Right ventricle myocardium superior (tissue), 1 donor: ENCODE measurements at regions not wholly inside any gene's neighbourhood (a gene's known extent, or its start where the extent isn't known, plus 50 kb on each side); places are given as distances from the start of the nearest gene placed in this dataset.

ENCODE experiments used
- ATAC-seq: fragments of 200-7000 bp; cut with Tn5 transposase; one replicate; pipeline ENCODE4 v1.9.1; 2020; ENCODE audit warnings: mild to moderate bottlenecking; ENCODE audit not compliant: poor library complexity
- DNase-seq: peaks from one replicate; pipeline ENCODE4 v3.0.0-alpha.2; 2020
- intact Hi-C: fragments of 100-400 bp; cut with DNase I; formaldehyde crosslinking; loops from one replicate; pipeline ENCODE4 v1.11.2; 2022
- donor health status: DM: no; HTN: yes; CAD: no; lungs with severe emphysema.

DNA sequence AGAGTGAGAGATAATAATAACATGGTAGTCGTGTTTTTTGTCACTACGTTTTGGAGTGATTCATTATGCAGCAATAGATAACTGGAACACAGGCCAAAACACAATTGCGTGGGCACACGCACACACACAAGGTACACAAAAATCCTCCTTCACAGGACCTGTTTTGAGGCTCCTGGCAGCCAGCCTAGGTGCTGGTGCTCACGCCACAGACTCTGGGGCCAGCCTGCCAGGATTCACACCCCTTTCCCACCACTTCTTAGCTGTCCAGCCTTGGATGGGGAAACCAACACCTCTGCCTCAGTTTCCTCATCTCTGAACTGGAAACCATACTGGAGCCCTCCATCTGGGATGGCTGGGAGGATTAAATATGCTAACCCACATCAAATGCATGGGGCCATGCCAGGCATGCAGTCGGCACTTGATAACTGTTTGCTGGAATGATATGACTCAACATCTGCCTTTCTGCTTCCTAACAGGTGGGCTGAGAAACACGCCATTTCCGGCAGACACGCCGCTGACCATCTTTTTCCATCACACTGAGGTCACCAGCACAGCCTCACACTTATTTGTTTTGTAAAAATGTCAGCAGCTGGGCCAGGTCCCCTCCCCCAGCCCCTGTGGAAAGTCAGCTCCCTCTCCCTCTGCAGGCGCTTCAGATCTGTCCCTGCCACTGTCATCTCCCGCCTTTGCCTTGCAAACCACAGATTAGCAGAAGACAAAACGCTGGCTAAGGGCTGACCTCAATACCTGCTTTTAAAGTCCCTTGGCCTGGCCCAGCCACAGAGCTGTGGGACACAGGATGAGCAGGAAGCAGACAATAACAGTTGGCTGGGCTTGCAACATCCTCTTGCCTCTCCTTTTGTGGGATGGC is 237.5 kb downstream of the BCOR start:
- intact Hi-C loops, result no loop called here
- no peak for ATAC-seq
- peak; percentile 41 for DNase-seq

DNA sequence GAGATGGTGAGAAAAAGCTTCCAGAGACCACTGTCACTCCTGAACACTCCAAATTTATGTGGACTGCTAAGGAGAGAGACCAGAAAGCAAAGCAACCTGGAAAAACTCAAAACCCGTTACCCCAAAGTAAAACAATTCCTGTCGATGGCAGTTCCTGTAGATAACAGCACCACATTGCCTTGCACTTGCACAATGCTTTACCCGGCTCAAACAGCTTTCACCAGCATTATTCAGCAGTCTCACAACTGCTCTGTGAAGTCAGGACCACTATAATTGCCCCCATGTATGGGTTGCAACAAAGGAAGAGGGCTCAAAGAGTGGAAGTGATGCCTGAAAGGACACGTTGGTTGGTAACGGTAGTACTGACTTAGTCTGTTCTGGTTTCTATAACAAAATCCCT is 234.8 kb downstream of the BCOR start:
- intact Hi-C loops, result no loop called here
- ATAC-seq, result no peak
- no peak for DNase-seq

DNA sequence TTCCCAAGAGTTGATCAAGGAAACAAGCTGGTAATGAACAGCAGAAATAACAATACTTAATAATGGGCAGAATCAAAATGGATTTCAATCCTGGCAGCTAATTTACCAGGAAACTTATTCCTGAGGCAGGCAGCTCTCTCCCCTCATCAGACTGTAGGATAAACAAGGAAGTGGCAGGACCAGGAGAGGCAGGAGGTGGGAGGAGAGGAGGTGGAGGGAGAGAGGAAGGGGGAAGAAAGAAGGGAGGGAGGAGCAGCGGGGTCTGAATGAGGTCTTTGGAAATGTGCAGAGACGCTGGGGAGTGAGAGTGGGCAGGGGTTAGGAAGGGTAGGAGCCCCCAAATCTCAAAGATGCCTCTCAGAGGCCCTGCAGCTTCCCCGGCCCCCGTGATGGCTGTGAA is 231.5 kb downstream of the BCOR start:
- ATAC-seq (no peak), DNase-seq (no peak)
- intact Hi-C loops, result no loop called here

DNA sequence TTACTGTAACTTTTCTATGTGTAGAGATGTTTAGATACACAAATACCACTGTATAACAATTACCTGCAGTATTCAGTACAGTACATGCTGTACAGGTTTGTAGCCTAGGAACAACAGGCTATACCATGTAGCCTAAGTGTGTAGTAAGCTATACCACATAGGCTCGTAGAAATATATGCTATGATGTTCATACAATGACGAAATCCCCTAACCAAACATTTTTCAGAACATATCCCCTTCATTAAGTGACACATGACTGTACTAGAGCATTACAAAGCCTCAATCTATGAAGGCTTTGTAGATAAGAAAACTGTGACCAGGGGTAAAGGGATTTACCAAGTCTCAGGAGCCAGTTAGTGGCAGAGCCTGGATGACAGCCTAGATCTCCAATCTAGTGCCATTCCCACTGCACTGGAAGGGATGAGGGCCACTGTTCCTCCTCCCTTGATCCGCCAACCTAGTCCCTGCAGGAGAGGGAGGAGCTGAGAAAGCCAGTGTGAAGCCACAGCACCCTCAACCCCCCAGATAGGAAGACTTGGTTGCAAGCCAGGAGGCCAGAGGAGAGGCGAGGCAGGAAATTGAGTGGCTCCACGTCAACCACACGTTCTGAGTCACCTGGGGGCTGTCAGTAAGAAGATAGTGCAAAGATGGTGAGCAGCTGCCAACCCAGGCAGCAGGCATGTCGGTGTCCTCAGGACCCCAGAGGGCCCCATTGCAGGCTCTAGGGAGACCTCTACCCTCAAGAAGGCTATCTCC is 227.7 kb downstream of the BCOR start:
- intact Hi-C loops, result no loop called here
- ATAC-seq (no peak), DNase-seq (no peak)

DNA sequence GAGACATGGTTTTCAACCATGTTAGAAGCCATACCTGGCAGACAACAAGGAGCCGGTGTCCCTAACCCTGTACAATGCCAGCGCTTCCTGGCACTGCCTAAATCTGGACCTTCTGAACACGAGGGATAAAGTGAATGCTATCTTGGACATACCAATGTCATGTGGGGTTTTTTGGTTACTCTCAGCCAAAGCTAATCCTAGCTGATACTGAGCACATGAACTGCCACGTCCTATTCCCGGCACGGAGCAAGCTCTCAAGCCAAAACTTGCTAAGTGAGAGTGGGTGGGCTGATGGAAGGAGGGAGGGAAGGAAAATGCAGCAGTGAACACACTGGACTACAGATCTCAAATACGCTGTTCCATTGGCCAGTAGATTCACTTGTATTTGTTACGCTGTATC is 226.1 kb downstream of the BCOR start:
- DNase-seq, result no peak
- intact Hi-C loops, result no loop called here
- peak; percentile 41 for ATAC-seq

DNA sequence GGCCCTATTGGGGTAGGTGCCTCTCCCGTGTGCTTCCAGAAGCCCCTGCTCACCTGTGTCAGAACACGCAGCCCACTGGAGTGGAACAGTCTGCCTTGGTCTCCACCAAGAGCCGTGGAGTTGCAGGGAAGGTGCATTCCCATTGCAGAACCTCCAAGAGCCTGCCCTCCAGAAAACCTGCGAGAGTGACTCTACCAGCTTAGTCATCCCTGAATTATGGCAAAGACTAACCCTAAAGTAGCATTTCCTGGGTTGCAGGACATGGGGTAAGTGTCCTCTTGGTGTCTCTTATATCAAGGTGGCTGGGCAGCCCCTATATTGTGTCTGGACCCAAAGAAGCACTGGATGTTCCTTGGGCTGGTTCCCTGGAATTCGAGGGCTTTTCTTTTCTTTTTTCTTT is 224.6 kb downstream of the BCOR start:
- ATAC-seq, result no peak
- DNase-seq, result no peak
- intact Hi-C loops, result no loop called here

DNA sequence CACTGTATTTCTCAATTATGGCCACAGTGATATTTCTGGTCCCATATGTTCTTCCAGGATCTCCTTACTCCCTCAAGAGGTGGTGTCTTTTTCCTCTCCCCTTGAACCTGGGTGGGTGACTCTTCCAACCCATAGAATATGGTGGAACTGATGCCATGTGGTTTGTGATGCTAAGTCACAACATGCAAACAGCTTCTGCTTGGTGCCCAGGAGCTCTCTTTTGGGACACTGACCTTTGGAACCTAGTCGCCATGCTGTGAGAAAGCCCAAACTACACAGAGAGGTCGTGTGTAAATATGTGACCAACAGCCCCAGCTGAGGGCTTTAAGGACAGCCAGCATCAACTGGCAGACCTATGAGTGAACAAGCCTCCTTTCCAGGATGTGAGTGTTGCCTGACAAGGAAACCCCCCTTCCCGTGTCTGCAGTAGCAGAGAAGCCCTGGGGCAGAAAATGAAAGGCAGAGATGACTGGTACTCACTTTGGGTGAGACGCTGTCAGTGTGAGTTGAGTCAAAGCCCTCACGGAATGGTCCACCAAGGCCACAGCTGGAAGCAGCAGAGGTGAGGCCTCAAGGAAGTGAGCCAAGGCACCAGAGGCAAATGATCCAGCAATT is 223.4 kb downstream of the BCOR start:
- ATAC-seq (no peak), DNase-seq (no peak)
- intact Hi-C loops, result no loop called here

DNA sequence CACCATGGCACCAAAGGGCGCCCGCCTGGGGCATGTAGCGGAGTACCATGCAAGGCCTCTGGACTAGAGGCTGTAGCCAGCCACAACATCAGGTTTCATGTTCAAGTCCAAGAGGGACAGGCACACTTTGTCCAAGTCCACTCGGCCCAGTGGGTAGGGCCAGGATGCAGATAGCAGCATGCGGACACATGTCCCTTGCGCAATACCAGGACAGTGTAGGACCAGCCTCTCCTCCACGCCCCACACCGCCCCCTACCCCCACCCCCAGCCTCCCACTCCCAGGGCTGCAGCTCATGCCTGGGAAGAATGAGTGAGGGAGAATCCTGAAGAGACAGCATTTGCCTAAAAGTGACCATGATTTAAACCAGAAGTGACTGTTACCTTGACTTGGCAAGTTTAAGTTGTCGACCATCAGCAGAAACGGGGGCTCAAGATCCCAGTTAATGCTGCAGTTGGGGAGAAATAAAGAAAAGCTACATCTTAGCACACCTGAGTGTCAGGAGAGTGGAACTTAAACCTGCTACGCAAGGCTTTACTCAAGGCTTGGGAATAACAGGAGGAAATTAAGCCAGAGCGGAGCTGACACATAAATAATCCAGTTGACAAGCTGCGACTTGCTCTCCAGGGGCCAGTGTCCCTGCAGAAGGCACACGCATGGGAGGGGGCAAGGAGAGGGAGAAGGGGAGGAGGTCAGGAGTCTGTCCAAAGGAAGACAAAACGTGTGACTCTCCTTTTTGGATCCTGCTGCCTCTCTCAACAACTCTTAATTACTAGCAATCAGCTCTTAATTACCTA is 221.7 kb downstream of the BCOR start:
- no peak for ATAC-seq

DNA sequence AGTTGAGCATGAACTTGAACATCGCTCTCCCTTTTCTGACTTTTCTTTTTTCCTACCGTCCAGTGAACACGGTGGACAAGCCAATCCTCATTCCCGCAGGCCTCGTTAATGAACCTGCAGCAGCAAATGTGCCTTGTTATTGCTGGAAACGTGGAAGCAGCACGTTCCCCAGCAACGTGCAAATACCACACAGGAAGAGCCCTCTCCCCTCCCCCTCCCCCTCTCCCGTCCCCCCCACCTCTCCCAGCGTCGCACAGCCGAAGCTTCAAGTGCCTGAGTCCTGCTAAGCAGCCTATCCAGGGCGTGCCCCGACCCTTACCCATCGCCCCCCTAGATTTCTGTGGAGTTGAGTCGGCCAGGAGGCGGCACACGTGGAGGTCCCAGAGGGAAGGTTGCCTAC is 219.9 kb downstream of the BCOR start:
- no peak for ATAC-seq

More for the DNA sequence above, 221.7 kb downstream of the BCOR start:
- no peak for DNase-seq
- intact Hi-C loops, result no loop called here

DNA sequence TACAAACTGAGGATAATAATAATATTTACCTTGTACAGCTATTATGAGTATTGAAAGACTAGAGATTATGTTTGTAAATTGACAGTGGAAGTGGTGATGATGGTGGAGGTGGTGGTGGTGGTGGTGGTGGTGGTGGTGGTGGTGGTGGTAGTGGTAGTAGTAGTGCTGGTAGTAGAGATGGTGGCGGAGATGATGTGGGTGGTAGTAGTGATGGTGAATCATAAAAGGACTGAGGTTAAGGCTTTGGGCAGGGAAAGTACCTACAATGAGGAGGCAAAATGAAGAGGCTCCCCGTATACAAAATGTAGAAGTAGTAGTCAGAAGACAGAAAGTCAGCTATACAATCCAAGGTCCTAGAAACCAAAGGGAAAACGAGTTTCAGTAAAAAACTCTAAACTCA is 214.1 kb downstream of the BCOR start:
- DNase-seq, result no peak
- intact Hi-C loops, result loop anchor here (10.0 kb wide), 1 partner anchor 49 kb away; no protein-coding TSS in a partner anchor
- no peak for ATAC-seq

More for the DNA sequence above, 219.9 kb downstream of the BCOR start:
- DNase-seq, result no peak
- intact Hi-C loops, result no loop called here

DNA sequence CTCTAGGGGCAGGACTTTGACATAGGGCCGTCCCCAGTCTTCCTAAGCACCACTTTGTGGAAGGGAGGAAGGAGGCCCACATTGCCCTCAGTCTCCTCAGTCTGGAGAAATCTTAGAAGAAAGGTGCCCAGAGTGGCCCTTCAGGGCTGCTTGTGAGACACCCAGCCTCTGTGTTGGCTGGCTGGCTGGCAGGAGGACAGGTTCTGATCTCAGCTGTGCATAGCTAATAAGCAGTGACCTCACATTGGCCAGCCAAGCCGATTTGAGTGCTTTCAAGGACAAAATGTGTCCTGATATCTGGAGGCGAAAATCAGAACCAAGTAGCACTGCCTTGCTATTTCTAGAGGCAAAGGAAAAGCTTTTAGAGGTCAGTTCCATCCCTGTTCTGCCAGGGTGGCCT is 211.5 kb downstream of the BCOR start:
- intact Hi-C loops, result loop anchor here (10.0 kb wide), 1 partner anchor 51 kb away; no protein-coding TSS in a partner anchor
- ATAC-seq, result peak; percentile 78
- DNase-seq, result peak; percentile 57

DNA sequence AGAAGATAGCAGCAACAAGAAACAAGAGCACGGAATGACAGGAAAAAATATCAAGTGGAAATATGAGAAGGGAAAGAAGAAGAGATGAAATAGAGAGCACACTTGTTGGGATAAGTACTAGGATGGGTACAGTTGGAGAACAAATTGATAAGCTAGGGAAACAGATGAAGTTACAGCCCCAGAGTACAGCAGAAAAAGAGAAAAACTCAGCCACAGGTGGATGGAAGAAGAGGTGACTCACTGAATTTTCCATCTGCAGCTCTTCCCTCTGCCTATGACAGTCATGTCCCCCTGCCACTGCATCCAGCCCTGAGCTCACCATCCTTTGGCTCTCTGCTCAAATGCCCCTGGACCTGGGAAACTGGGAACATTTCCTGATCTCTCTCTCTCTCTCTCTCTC is 209.0 kb downstream of the BCOR start:
- ATAC-seq, result no peak
- DNase-seq, result no peak
- intact Hi-C loops, result loop anchor here (10.0 kb wide), 1 partner anchor 54 kb away; no protein-coding TSS in a partner anchor

DNA sequence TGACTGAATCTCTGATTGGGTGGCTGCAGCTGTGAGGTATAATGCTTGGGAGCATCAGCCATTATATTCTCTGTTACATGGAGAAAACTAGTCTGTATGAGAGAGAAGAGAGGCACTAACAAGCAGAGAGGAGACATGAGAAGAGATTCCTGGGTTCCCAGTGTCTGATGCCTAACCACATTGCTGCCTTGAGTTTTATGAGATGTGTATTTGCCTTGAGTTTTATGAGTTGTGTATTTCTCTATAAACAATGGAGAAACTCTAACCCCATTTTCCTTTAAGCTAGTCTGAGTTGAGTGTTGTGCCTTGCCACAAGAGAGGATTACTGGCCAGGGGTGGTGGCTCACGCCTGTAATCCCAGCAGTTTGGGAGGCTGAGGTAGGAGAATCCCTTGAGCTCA is 208.1 kb downstream of the BCOR start:
- intact Hi-C loops, result loop anchor here (10.0 kb wide), 1 partner anchor 55 kb away; no protein-coding TSS in a partner anchor
- ATAC-seq, result no peak
- DNase-seq, result no peak

DNA sequence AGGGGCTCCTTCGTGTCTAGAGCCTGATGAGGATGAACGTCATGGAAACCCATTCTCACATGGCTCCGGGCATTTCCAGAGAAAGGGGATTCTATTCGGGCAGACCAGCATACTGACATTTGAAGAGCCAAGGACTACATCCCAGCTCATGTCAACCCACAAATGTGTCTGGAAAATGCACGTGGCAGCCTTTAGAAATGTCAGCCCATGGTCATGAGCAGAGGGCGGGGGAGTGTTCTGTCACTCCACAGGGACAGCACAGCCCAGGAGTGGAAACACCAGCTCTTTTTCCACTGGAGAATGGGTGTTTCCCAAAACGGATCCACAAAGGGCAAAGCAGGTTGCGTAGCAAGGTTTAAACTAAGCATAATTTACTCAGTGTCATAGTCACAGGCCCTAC is 207.0 kb downstream of the BCOR start:
- ATAC-seq (peak; percentile 89), DNase-seq (peak; percentile 51)
- intact Hi-C loops, result no loop called here

DNA sequence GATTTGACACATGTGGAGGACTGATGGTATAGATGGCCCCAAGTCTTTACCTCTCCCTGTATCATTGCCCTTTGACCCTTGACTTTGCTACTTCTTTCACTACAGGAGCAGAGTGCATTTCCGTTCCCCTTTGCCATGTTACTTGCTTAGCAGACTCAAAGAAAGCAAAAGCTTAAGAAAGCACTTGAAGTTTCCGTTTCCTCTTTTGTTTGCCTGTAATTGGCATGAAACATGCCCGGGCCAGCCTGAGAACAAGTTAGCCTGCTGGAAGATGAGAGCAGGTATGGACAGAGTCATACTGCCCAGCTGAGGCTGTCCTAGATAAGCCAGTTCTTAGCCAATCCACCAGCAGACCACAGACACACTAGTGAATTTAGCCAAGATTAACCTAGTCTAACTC is 206.0 kb downstream of the BCOR start:
- no peak for ATAC-seq
- DNase-seq, result no peak
- intact Hi-C loops, result no loop called here

DNA sequence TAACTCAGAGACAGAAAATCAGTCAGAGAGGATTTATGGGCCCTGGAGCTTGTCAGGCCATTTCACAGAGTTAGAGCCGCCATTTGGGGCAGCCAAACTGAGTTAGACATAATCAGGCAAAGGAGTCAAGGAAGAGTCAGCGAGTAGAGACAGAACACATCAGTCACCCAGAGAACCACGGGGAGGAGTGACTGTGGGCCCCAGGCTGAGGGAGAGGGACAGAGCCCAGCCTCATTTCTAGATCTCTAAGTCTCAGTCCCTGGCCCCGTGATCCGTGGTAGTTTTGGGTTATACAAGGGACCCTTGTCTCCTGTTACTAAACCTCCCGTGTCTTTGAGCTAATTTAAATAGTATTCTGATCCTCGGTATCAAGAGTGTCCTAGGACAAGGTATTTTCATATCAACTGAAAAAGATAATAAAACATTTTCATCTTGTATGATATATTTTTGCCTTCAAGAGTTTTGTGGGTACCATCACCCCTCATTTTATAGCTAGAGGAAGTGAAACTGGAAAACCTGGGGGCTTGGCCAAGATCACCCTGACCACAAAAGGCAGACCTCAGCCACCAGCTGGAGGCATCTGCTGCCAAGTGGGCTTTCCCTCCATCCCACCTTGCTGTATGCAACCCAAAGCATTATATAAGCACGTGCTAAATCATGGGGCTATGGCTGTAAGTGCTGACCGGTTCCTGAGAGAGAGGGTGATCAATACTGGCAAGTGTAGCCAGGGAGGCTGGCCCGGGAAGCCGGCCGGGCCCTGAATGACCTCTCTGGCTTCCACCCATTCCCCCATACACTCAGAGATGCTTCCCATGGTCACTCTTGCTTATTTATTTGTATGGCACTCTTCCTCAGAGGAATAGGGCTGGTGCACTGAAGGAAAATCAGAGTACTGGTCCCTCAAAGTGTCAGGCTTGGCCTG is 204.1 kb downstream of the BCOR start:
- ATAC-seq (no peak), DNase-seq (no peak)
- intact Hi-C loops, result no loop called here

DNA sequence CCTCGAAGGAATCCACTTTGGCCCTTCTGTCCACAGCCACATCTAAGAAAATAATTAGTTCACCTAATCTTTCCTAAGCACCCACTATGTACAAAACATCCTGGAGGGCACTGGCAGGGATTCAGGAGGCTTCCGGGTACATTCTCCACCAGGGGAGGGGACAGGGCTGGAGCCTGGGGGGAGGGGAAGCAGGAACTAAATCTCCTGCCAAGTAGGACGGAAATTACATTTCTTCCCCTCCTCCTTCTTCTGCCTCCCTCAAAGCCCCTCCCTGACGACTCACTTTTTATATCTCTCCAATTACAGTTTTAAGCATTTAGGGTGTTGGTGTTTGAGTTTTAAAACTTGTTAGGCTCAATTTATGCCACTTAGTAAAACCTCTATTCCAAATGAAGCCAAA is 203.1 kb downstream of the BCOR start:
- intact Hi-C loops, result no loop called here
- DNase-seq (no peak), ATAC-seq (no peak)
